Heart left ventricle (tissue), 16 donors: ENCODE measurements at regions not wholly inside any gene's neighbourhood (a gene's known extent, or its start where the extent isn't known, plus 50 kb on each side); places are given as distances from the start of the nearest gene placed in this dataset.

Experiments
- ATAC-seq, 4 donors: fragments of 200-7000 bp; cut with Tn5 transposase; one replicate each; pipeline ENCODE4 v1.9.1; 2020 to 2022; ENCODE audit warnings: moderate library complexity in 4 of 4, mild to moderate bottlenecking in 3 of 4, moderate number of reproducible peaks in 1 of 4
- DNase-seq, 5 donors: peaks; one replicate each; pipeline ENCODE4 v3.0.0-alpha.2; 2020
- H3K27ac ChIP-seq, 12 donors: fragments of 200-600 bp; sonication (generic) in 4 of 12; one replicate each; pipeline versions ENCODE4 v1.5.0 to v1.8.0; 2016 to 2022; ENCODE audit warnings: mild to moderate bottlenecking in 2 of 12
- H3K27me3 ChIP-seq, 9 donors: fragments of 200-600 bp; sonication (generic) in 2 of 9; one replicate each; pipeline versions ENCODE4 v1.5.1 to v1.8.0; 2016 to 2022; ENCODE audit warnings: mild to moderate bottlenecking in 3 of 9
- H3K36me3 ChIP-seq, 9 donors: fragments of 200-600 bp; sonication (generic) in 2 of 9; one replicate each; pipeline versions ENCODE4 v1.5.0 to v1.8.0; 2018 to 2022; ENCODE audit warnings: mild to moderate bottlenecking in 2 of 9
- H3K4me1 ChIP-seq, 12 donors: fragments of 200-600 bp; sonication (generic) in 4 of 12; one replicate each; pipeline versions ENCODE4 v1.5.0 to v1.8.0; 2016 to 2022; ENCODE audit warnings: mild to moderate bottlenecking in 3 of 12
- H3K4me3 ChIP-seq, 12 donors: fragments of 200-600 bp; sonication (generic) in 4 of 12; one replicate each; pipeline versions ENCODE4 v1.5.0 to v1.8.0; 2017 to 2022; ENCODE audit warnings: mild to moderate bottlenecking in 9 of 12, moderate library complexity in 4 of 12
- H3K9me3 ChIP-seq, 12 donors: fragments of 200-600 bp; sonication (generic) in 4 of 12; one replicate each; pipeline versions ENCODE4 v1.5.0 to v1.8.0; 2016 to 2022; ENCODE audit warnings: mild to moderate bottlenecking in 1 of 12
- POLR2A ChIP-seq, 2 donors: fragments of 450-650 bp; IDR thresholded peaks; one replicate each; pipeline ENCODE4 v1.6.1; 2017; ENCODE audit warnings: antibody characterized with exemption in 2 of 2, mild to moderate bottlenecking in 2 of 2, moderate library complexity in 2 of 2
- WGBS, 4 donors: extraction: QIAGEN DNeasy Blood & Tissue Kit in 2 of 4; methylation state at CpG; one replicate each; pipeline versions ENCODE4 v1.1.5 to v1.1.7; 2013 to 2018; 5-methylcytosine and 5-hydroxymethylcytosine counted together
- intact Hi-C, 10 donors: fragments of 100-400 bp; cut with DNase I; formaldehyde crosslinking; loops; one replicate each; pipeline versions ENCODE4 v1.11.1 to v1.14.2; 2022
- TF ChIP-seq, protein P1 (sequence below), 12 donors: fragments of 200-600 bp; sonication (generic) in 4 of 12; IDR thresholded peaks; one replicate each; pipeline versions ENCODE4 v1.5.0 to v1.8.0; 2018 to 2022; ENCODE audit warnings: antibody characterized with exemption in 12 of 12, mild to moderate bottlenecking in 5 of 12
- donor health status: ischemic (EF 13 %, LVEDD 7.1; RV severe dilation, severe dysfunction).
- donor health status: healthy with polysubstance abuse.
- donor health status: DM: no; HTN: yes; CAD: no.
- donor health status: DM: no; HTN: no; CAD: no.
- donor health status: ischemic (EF 25% LVEDD 6.9; RV normal size, moderate dysfunction).
- donor health status: ischemic (EF 25% LVEDD 5.7; RV mildly dilated, moderate dysfunction).
- donor health status: healthy.
- donor health status: DM: yes; HTN: yes; CAD: no.
- donor health status: ischemic (EF 35%, LVEDD 5.7; RV mildly dilated, moderate dysfunction).
- donor health status: nonischemic (EF 11% LVEDD 7.7; RV severe dilation, severe dysfunction).
- donor health status: DM: yes; HTN: yes; CAD: no.
- donor health status: PGD.
- donor health status: ischemic (EF 29% LVEDD 5.4; RV normal size, mild dysfunction).
- donor health status: nonischemic (EF 23%, LVEDD 6.1; RV moderate dilation, normal function).

DNA sequence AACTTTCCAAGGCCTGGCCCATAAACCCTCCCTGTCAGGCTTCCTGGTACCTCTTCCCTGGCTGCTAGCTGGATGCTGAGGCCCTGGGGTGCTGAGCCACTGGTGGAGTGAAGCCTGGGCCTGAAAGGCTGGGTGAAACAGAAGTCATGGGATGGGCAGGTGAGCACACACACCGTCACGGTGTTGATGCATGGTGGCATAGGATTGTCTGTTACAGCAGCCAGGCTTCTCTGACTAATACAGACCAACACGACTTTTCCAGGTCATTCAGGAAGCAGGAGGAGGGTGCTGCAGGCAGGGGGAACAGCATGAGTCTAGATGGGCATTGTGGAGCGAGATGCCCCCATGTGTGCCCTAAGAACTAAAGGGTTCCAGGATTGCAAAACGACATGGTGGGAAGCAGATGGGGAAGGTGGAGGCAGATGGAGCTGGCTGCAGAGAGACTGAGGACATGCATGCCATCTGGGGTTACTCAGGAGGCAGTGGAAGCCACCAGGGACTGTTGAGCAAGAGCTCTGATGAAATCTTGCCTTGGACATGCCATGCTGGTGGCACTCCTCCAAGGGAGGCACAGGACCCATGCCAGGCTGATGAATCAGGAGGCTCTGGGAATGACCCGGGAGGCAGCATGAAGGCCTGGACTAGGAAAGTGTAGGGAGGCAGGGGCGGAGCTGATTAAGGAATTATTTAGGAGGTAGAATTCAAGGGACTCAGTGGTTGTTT, 480.9 kb downstream of the TSN start:
- ATAC-seq, result peak in 1 of 4 donors; percentile 40
- no peak overlapping the region for H3K27ac ChIP-seq
- 83 to 86% (median 86%) methylated on average over 7 of the region's 7 CpGs for WGBS, 4 donors
- no peak for TF ChIP-seq POLR2A (IDR thresholded peaks at IDR 0.05)
- TF ChIP-seq, protein P1, sequence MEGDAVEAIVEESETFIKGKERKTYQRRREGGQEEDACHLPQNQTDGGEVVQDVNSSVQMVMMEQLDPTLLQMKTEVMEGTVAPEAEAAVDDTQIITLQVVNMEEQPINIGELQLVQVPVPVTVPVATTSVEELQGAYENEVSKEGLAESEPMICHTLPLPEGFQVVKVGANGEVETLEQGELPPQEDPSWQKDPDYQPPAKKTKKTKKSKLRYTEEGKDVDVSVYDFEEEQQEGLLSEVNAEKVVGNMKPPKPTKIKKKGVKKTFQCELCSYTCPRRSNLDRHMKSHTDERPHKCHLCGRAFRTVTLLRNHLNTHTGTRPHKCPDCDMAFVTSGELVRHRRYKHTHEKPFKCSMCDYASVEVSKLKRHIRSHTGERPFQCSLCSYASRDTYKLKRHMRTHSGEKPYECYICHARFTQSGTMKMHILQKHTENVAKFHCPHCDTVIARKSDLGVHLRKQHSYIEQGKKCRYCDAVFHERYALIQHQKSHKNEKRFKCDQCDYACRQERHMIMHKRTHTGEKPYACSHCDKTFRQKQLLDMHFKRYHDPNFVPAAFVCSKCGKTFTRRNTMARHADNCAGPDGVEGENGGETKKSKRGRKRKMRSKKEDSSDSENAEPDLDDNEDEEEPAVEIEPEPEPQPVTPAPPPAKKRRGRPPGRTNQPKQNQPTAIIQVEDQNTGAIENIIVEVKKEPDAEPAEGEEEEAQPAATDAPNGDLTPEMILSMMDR (IDR thresholded peaks at IDR 0.05), result no peak
- H3K9me3 ChIP-seq, result no peaks in the 10 kb centered on the region
- H3K36me3 ChIP-seq, result no peaks in the 10 kb centered on the region
- intact Hi-C loops, result no loop called here
- peaks cover 0 to 4% (median 0%) of the 10 kb centered on the region in 9 donors for H3K27me3 ChIP-seq
- no peaks in the 10 kb centered on the region for H3K4me1 ChIP-seq
- DNase-seq, result no peak
- no peak overlapping the region for H3K4me3 ChIP-seq

DNA sequence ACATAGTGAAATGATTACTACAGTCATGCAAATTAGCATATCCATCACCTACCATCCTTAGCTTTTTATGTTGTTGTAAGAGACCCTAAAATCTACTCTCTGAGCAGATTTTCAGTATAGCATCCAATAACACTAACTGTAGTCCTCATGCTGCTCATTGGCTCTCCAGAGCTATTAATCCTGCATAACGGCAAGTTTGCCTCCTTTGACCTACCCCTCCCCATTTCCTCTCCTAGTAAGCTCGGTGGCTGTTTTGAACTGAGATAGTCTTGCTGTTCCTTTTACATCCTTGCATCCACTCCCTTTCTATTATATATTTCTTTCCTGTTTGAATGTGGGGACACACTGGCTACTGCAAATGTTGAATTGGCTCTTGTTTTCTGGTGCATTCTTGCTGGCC, 481.5 kb downstream of the TSN start:
- TF ChIP-seq, protein P1 (IDR thresholded peaks at IDR 0.05), result no peak
- no peak for TF ChIP-seq POLR2A (IDR thresholded peaks at IDR 0.05)
- no peak for DNase-seq
- Histone ChIP-seq H3K27ac (no peak overlapping the region), H3K4me1 (no peaks in the 10 kb centered on the region), H3K9me3 (no peaks in the 10 kb centered on the region), H3K36me3 (no peaks in the 10 kb centered on the region), H3K27me3 (peaks cover 0 to 4% (median 0%) of the 10 kb centered on the region in 9 donors), H3K4me3 (no peak overlapping the region)
- WGBS, 4 donors, result 37 to 47% (median 41%) methylated on average over 2 of the region's 2 CpGs
- ATAC-seq, result no peak
- intact Hi-C loops, result no loop called here

DNA sequence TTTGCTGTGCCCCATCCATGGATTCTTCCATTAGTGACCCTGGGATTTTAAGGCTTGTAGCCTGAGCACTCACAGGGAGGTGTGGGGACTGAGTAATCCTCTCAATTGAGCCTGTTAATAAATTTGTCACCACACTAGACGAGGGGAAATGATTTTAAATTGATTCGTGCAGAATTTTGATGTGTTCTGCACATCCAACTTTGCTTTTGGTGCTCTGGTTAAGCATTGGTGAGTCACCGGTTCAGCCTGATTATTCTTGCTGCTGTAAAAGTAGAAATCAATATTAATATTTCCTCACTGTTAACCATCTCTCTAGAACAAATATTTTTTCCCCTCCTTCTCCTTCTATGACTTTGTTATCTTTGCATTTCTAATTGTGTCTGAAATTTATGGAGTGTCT, 482.0 kb downstream of the TSN start:
- Histone ChIP-seq H3K9me3 (no peaks in the 10 kb centered on the region), H3K27ac (no peak overlapping the region), H3K27me3 (peaks cover 0 to 4% (median 0%) of the 10 kb centered on the region in 9 donors), H3K4me3 (no peak overlapping the region), H3K4me1 (no peaks in the 10 kb centered on the region), H3K36me3 (no peaks in the 10 kb centered on the region)
- ATAC-seq (no peak), DNase-seq (no peak)
- TF ChIP-seq, protein P1 (IDR thresholded peaks at IDR 0.05), result no peak
- TF ChIP-seq POLR2A (IDR thresholded peaks at IDR 0.05), result no peak
- 75 to 77% (median 76%) methylated on average over 3 of the region's 3 CpGs for WGBS, 4 donors
- intact Hi-C loops, result no loop called here

DNA sequence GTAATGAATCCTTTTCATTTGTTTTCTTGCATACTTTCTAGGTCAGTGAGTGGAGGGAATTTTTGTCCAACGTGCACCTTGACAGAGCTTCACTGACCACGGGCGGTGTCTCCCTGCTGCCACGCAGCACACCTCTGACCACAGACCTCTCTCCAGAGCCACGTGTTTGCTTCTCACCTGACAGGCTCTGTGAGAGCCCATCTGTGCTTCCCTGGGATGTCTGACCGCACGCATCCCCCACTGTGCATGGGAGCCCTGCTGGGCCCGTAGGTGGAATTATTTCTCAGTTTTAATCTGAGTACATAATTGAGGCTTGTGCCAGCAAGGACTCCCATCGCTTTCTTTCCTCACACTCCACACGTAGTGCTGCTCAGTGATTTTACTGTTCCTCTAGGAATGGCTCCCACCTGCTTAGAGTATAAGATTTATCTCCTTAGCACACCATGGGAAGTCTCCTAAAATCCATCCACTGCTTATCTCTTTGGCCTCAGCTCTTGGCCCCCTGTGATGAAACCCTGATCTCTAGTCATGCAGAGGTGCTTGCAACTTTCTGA, 482.6 kb downstream of the TSN start:
- Histone ChIP-seq H3K4me1 (no peaks in the 10 kb centered on the region), H3K9me3 (no peaks in the 10 kb centered on the region), H3K27ac (no peak overlapping the region), H3K36me3 (no peaks in the 10 kb centered on the region), H3K4me3 (no peak overlapping the region), H3K27me3 (peaks cover 0 to 4% (median 0%) of the 10 kb centered on the region in 9 donors)
- WGBS, 4 donors, result 74 to 79% (median 75%) methylated on average over 10 of the region's 10 CpGs
- DNase-seq (no peak), ATAC-seq (no peak)
- intact Hi-C loops, result no loop called here
- no peak for TF ChIP-seq POLR2A (IDR thresholded peaks at IDR 0.05)
- TF ChIP-seq, protein P1 (IDR thresholded peaks at IDR 0.05), result no peak
